Ovary (tissue), 3 donors: ENCODE measurements at regions not wholly inside any gene's neighbourhood (a gene's known extent, or its start where the extent isn't known, plus 50 kb on each side); places are given as distances from the start of the nearest gene placed in this dataset.

Experiments used
- CTCF ChIP-seq, 3 donors: fragments of 450-650 bp in 2 of 3; fragments of 200-600 bp in 1 of 3; IDR thresholded peaks; one replicate each; pipeline versions ENCODE4 v1.5.1 to v1.8.0; 2016 to 2022; ENCODE audit warnings: antibody characterized with exemption in 3 of 3, mild to moderate bottlenecking in 1 of 3
- EP300 ChIP-seq: sonication (generic); formaldehyde crosslinking; IDR thresholded peaks from one replicate; pipeline ENCODE4 v1.6.1; 2017; ENCODE audit warnings: antibody characterized with exemption
- POLR2A ChIP-seq: fragments of 450-650 bp; IDR thresholded peaks from one replicate; pipeline ENCODE4 v1.6.1; 2017; ENCODE audit warnings: antibody characterized with exemption, mild to moderate bottlenecking, moderate library complexity
- donor health status: DM: no; HTN: no; CAD: no.

GRCh38 chr14:101444116-101444515 is 117.2 kb upstream of the DIO3 start:
- TF ChIP-seq CTCF (IDR thresholded peaks at IDR 0.05) (no peak), POLR2A (no peak), EP300 (no peak)
